GM23248 (cell line): ENCODE measurements at regions not wholly inside any gene's neighbourhood (a gene's known extent, or its start where the extent isn't known, plus 50 kb on each side); places are given as distances from the start of the nearest gene placed in this dataset.

Experiments
- EZH2 ChIP-seq: fragments of 200-600 bp; sonication (generic); IDR thresholded peaks from 2 replicates; pipeline ENCODE4 v1.6.1; 2018; ENCODE audit warnings: antibody characterized with exemption, mild to moderate bottlenecking; ENCODE audit not compliant: insufficient read depth, poor library complexity, severe bottlenecking
- EZH2phosphoT487 ChIP-seq: fragments of 200-600 bp; sonication (generic); IDR thresholded peaks from 2 replicates; pipeline ENCODE4 v1.6.1; 2018; ENCODE audit warnings: antibody characterized with exemption, moderate library complexity, mild to moderate bottlenecking, low read depth; ENCODE audit not compliant: insufficient read depth

DNA sequence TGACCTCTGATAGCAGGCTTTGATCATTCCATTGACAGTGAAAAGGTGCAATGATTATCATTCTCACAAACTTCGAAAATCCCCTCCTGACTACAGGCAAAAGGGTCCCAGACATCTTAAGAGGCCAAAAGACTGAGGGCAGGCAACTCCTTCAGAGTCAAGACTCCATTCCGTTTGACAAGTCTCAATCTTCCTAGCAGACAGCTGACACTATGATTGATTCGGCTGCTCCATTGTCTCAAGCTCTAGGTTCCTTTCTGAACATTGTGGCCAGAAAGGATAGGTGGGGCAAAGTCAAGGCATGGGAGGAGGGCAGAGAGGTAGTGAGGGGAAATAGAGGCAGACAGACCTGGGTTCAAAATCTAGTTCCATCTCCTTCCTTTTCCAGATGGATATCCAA, 53.7 kb upstream of the MAN1A2 start:
- TF ChIP-seq EZH2, result no peak
- TF ChIP-seq EZH2phosphoT487, result no peak
